ENCODE measurements at regions not wholly inside any gene's neighbourhood (a gene's known extent, or its start where the extent isn't known, plus 50 kb on each side); places are given as distances from the start of the nearest gene placed in this dataset.

DNA sequence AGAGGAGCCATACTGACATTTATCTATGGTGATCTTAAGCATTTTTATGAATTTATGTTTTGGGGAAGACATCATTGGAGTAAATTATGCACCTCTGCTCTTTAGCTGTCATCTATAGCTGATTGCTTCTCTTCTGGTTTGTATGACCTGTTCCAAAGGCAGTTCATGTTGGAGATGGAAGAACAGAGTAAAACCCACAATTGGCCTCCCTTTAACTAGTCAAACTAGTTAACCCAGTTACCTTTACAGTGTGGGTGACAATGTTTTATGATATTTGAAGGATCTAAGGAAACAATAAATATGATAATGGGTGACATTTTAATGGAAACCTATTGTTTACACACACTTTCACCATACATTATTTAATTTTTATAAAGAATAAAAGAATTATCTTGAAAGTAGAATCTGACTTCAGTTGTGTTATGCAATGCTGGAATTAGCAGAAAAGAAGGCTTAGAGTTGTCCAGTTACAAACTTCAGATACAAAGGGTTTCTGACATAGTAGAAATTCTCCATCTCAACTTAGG lies 263.5 kb downstream of the NFKBIZ start:
- ChIA-PET POLR2A (no interaction called here), RAD21 (ENCODE audit: low non-redundant PET in 1 of 2, low total read pairs in 2 of 2, uncharacterized antibody in 2 of 2, unreplicated experiment in 2 of 2) (no interaction called here), CTCF (no interaction called here)
- Histone ChIP-seq H4K20me1 (ENCODE audit: insufficient read depth) (no peaks in the 10 kb centered on the region), H3K36me3 (ENCODE audit: control insufficient read depth in 1 of 2, insufficient read depth in 2 of 2, low read length in 2 of 2) (no peaks in the 10 kb centered on the region), H3K27me3 (ENCODE audit: insufficient read depth, low read length) (no peaks in the 10 kb centered on the region), H3K9me3 (ENCODE audit: control insufficient read depth in 1 of 2, insufficient read depth in 1 of 2, low read depth in 1 of 2, low read length in 2 of 2) (no peaks in the 10 kb centered on the region), H3K9ac (ENCODE audit: low read length) (no peak overlapping the region), H3K79me2 (ENCODE audit: insufficient read depth, low read length) (no peaks in the 10 kb centered on the region), H3K9me2 (ENCODE audit: insufficient read depth) (no peaks in the 10 kb centered on the region), H3K27ac (ENCODE audit: low read depth, low read length) (no peak overlapping the region), H3K4me2 (ENCODE audit: low read length) (no peak overlapping the region), H3K4me3 (replicated peaks in 1 of 2; ENCODE audit: low read depth in 1 of 2, low read length in 2 of 2) (no peak overlapping the region), H3K4me1 (ENCODE audit: control insufficient read depth in 1 of 2, insufficient read depth in 2 of 2, low read length in 2 of 2) (no peaks in the 10 kb centered on the region), H2AFZ (ENCODE audit: low read depth, low read length, poor library complexity, severe bottlenecking) (no peak overlapping the region)
- intact Hi-C loops (cut with micrococcal nuclease): no loop called here
- ATAC-seq: no peak
- no TSS peak for BruUV-seq (replicated peaks)
- DNase-seq (ENCODE audit: low read depth, low spot score): no peak
- TF ChIP-seq JUND (IDR thresholded peaks at IDR 0.05) (no peak), TCF7L2 (IDR thresholded peaks at IDR 0.05; ENCODE audit: borderline replicate concordance, extremely low read depth, insufficient read depth, insufficient read length) (no peak), ELF1 (IDR thresholded peaks at IDR 0.05; ENCODE audit: borderline replicate concordance, low read depth) (no peak), CBX3 (IDR thresholded peaks at IDR 0.05; ENCODE audit: low read depth) (no peak), ZFX (IDR thresholded peaks at IDR 0.05) (no peak), RAD21 (IDR thresholded peaks at IDR 0.05; ENCODE audit: low read depth) (no peak), YY1 (IDR thresholded peaks at IDR 0.05; ENCODE audit: extremely low read depth, insufficient replicate concordance, low read depth, low read length) (no peak)
- TF ChIP-seq, protein P1, sequence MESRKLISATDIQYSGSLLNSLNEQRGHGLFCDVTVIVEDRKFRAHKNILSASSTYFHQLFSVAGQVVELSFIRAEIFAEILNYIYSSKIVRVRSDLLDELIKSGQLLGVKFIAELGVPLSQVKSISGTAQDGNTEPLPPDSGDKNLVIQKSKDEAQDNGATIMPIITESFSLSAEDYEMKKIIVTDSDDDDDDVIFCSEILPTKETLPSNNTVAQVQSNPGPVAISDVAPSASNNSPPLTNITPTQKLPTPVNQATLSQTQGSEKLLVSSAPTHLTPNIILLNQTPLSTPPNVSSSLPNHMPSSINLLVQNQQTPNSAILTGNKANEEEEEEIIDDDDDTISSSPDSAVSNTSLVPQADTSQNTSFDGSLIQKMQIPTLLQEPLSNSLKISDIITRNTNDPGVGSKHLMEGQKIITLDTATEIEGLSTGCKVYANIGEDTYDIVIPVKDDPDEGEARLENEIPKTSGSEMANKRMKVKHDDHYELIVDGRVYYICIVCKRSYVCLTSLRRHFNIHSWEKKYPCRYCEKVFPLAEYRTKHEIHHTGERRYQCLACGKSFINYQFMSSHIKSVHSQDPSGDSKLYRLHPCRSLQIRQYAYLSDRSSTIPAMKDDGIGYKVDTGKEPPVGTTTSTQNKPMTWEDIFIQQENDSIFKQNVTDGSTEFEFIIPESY (IDR thresholded peaks at IDR 0.05; ENCODE audit: extremely low read depth, insufficient replicate concordance, low read length): no peak
- TF ChIP-seq, protein P2, sequence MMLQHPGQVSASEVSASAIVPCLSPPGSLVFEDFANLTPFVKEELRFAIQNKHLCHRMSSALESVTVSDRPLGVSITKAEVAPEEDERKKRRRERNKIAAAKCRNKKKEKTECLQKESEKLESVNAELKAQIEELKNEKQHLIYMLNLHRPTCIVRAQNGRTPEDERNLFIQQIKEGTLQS (IDR thresholded peaks at IDR 0.05): no peak

Data from HCT116 (cell line).